Osteoblast (primary cell): ENCODE measurements at regions not wholly inside any gene's neighbourhood (a gene's known extent, or its start where the extent isn't known, plus 50 kb on each side); places are given as distances from the start of the nearest gene placed in this dataset.

Experiments used
- DNase-seq: peaks from one replicate; pipeline ENCODE4 v3.0.0; 2011; ENCODE audit warnings: low spot score, mixed read lengths; ENCODE audit not compliant: insufficient read length; ENCODE audit errors: missing footprints
- H2AFZ ChIP-seq: 2 replicates; pipeline ENCODE4 v1.6.0; 2011; ENCODE audit warnings: mild to moderate bottlenecking, low read length
- H3K27ac ChIP-seq: 2 replicates; pipeline ENCODE4 v1.5.1; 2011; ENCODE audit warnings: mild to moderate bottlenecking, low read depth, low read length, moderate library complexity
- H3K27me3 ChIP-seq: 2 replicates; pipeline ENCODE4 v1.6.0; 2012; ENCODE audit warnings: mild to moderate bottlenecking, control low read depth, inconsistent platforms, low read length, moderate library complexity; ENCODE audit not compliant: insufficient read depth
- H3K36me3 ChIP-seq: 2 replicates; pipeline ENCODE4 v1.5.1; 2011; ENCODE audit warnings: mild to moderate bottlenecking, low read length, control low read depth, moderate library complexity; ENCODE audit not compliant: insufficient read depth
- H3K4me1 ChIP-seq: 2 replicates; pipeline ENCODE4 v1.5.1; 2011; ENCODE audit warnings: mild to moderate bottlenecking, low read length, control low read depth, moderate library complexity; ENCODE audit not compliant: insufficient read depth
- H3K4me2 ChIP-seq: 2 replicates; pipeline ENCODE4 v1.6.0; 2011; ENCODE audit warnings: mild to moderate bottlenecking, low read length; ENCODE audit not compliant: insufficient read depth
- H3K4me3 ChIP-seq: fragments of 200-600 bp; sonication (generic); 3 replicates; pipeline ENCODE4 v1.5.1; 2012; ENCODE audit warnings: mild to moderate bottlenecking, low read length, inconsistent platforms; ENCODE audit not compliant: insufficient read depth
- H3K79me2 ChIP-seq: 2 replicates; pipeline ENCODE4 v1.6.0; 2012; ENCODE audit warnings: mild to moderate bottlenecking, low read length, control low read depth, inconsistent platforms; ENCODE audit not compliant: insufficient read depth
- H3K9me3 ChIP-seq: 2 replicates; pipeline ENCODE4 v1.5.1; 2011; ENCODE audit warnings: low read depth, low read length, control low read depth
- H4K20me1 ChIP-seq: 2 replicates; pipeline ENCODE4 v1.6.0; 2012; ENCODE audit warnings: mild to moderate bottlenecking, low read length, control low read depth; ENCODE audit not compliant: insufficient read depth
- CTCF ChIP-seq: IDR thresholded peaks from 2 replicates; pipeline ENCODE4 v1.5.1; 2011; ENCODE audit warnings: mild to moderate bottlenecking, low read depth, low read length, moderate library complexity; ENCODE audit errors: extremely low read depth

DNA sequence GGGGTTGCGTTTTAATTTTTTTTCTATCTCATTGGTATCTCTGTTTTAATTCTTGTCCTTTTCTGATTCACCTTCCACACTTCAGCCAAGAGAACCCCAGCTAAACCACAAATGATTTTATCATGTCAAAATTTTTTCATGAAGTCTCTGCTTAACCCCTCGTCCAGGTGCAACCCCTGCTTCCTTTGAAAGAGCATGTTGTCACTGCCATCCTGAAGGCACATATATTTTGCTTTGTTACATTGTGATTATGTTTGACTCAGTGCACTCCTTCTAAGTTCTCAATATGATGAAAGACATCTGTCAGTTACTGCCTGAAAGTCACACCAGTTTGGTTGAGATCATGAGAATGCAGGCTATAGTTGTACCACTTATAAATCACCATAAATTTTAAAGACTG, 99.9 kb upstream of the FMR1 start:
- H3K4me3 ChIP-seq: no peak overlapping the region
- no peak for DNase-seq
- H3K27ac ChIP-seq: no peak overlapping the region
- no peaks in the 10 kb centered on the region for H3K27me3 ChIP-seq
- no peaks in the 10 kb centered on the region for H3K9me3 ChIP-seq
- H2AFZ ChIP-seq: no peak overlapping the region
- H3K36me3 ChIP-seq: no peaks in the 10 kb centered on the region
- no peaks in the 10 kb centered on the region for H3K4me1 ChIP-seq
- no peak for TF ChIP-seq CTCF
- no peaks in the 10 kb centered on the region for H3K79me2 ChIP-seq
- H3K4me2 ChIP-seq: no peak overlapping the region
- H4K20me1 ChIP-seq: no peaks in the 10 kb centered on the region

- no peak for TF ChIP-seq CTCF
These were observed 84.6 kb upstream of the FMR1 start for GRCh38 chrX:147827070-147827469.

GRCh38 chrX:147828719-147829118, 83.0 kb upstream of the FMR1 start:
- Histone ChIP-seq H2AFZ (no peak overlapping the region), H3K9me3 (no peaks in the 10 kb centered on the region), H4K20me1 (no peaks in the 10 kb centered on the region), H3K4me3 (no peak overlapping the region), H3K27ac (no peak overlapping the region), H3K4me1 (no peaks in the 10 kb centered on the region), H3K27me3 (no peaks in the 10 kb centered on the region), H3K4me2 (no peak overlapping the region), H3K36me3 (no peaks in the 10 kb centered on the region), H3K79me2 (no peaks in the 10 kb centered on the region)
- TF ChIP-seq CTCF: no peak
- DNase-seq: no peak

More at GRCh38 chrX:147827070-147827469, 84.6 kb upstream of the FMR1 start:
- no peaks in the 10 kb centered on the region for H4K20me1 ChIP-seq
- H3K4me2 ChIP-seq: no peak overlapping the region
- no peaks in the 10 kb centered on the region for H3K4me1 ChIP-seq
- no peak overlapping the region for H2AFZ ChIP-seq
- no peaks in the 10 kb centered on the region for H3K36me3 ChIP-seq
- H3K79me2 ChIP-seq: no peaks in the 10 kb centered on the region
- no peaks in the 10 kb centered on the region for H3K9me3 ChIP-seq
- no peaks in the 10 kb centered on the region for H3K27me3 ChIP-seq
- no peak for DNase-seq
- H3K4me3 ChIP-seq: no peak overlapping the region
- no peak overlapping the region for H3K27ac ChIP-seq

DNA sequence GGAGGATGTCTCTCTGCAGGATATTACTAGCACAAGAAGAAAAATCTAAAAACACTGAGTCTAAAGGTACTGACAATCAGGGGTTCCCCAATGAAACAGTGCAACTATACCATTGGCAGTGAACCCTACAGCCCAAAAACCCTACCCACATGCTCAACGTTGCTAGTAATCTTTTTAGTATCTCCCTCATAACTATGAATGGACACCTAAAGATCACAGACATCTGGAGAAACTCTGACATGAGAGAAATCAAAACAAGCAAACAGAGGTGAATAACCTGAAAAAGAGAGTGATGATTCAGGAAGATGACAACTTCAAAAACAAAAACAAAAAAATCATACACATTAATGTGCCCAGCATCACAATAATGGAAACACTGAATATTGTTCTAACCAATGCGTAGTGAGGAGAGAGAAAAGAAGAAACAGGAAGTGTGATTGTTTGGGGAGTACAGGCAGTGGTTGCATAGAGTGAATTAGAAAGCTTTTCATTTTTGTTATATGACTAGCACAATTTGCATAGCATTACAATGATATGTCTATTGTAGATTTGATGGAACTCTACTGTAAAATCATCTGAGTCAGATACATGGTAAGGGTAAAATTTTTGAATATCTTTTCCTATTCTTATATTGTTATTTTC, 78.9 kb upstream of the FMR1 start:
- H4K20me1 ChIP-seq: no peaks in the 10 kb centered on the region
- no peaks in the 10 kb centered on the region for H3K9me3 ChIP-seq
- H3K36me3 ChIP-seq: no peaks in the 10 kb centered on the region
- no peak overlapping the region for H3K4me2 ChIP-seq
- no peaks in the 10 kb centered on the region for H3K79me2 ChIP-seq
- no peaks in the 10 kb centered on the region for H3K27me3 ChIP-seq
- no peak for DNase-seq
- no peak overlapping the region for H2AFZ ChIP-seq
- TF ChIP-seq CTCF: no peak
- no peak overlapping the region for H3K4me3 ChIP-seq
- H3K4me1 ChIP-seq: no peaks in the 10 kb centered on the region
- H3K27ac ChIP-seq: no peak overlapping the region
